Esophagus muscularis mucosa (tissue), 4 donors: ENCODE measurements at regions not wholly inside any gene's neighbourhood (a gene's known extent, or its start where the extent isn't known, plus 50 kb on each side); places are given as distances from the start of the nearest gene placed in this dataset.

Experiments used
- DNase-seq: peaks from one replicate; pipeline ENCODE4 v3.0.0-alpha.2; 2017; ENCODE audit errors: extremely low spot score
- H3K27ac ChIP-seq, 4 donors: fragments of 200-600 bp; sonication (generic); replicated peaks in 1 of 4; 1 replicate in 3 of 4; 2 replicates in 1 of 4; pipeline ENCODE4 v1.5.1; 2016 to 2019; ENCODE audit warnings: mild to moderate bottlenecking in 1 of 4
- H3K27me3 ChIP-seq, 4 donors: fragments of 200-600 bp; sonication (generic); one replicate each; pipeline versions ENCODE4 v1.5.1 to v1.6.0; 2016 to 2019
- H3K36me3 ChIP-seq, 4 donors: fragments of 200-600 bp; sonication (generic); one replicate each; pipeline ENCODE4 v1.5.1; 2016 to 2019
- H3K4me1 ChIP-seq, 4 donors: fragments of 200-600 bp; sonication (generic); one replicate each; pipeline ENCODE4 v1.5.1; 2016 to 2019
- H3K4me3 ChIP-seq, 4 donors: fragments of 200-600 bp; sonication (generic); 1 replicate in 2 of 4; 2 replicates in 2 of 4; pipeline ENCODE4 v1.5.1; 2016 to 2019; ENCODE audit warnings: mild to moderate bottlenecking in 4 of 4, moderate library complexity in 1 of 4
- H3K9me3 ChIP-seq, 4 donors: fragments of 200-600 bp; sonication (generic); 1 replicate in 3 of 4; 2 replicates in 1 of 4; pipeline ENCODE4 v1.5.1; 2016 to 2019
- EP300 ChIP-seq: sonication (generic); formaldehyde crosslinking; IDR thresholded peaks from one replicate; pipeline ENCODE4 v1.6.1; 2017; ENCODE audit warnings: antibody characterized with exemption
- POLR2A ChIP-seq: fragments of 450-650 bp; IDR thresholded peaks from one replicate; pipeline ENCODE4 v1.6.1; 2017; ENCODE audit warnings: antibody characterized with exemption, moderate library complexity, mild to moderate bottlenecking, low read depth
- POLR2AphosphoS5 ChIP-seq, 2 donors: sonication (generic); formaldehyde crosslinking; IDR thresholded peaks; one replicate each; pipeline ENCODE4 v1.6.1; 2017; ENCODE audit warnings: antibody characterized with exemption in 2 of 2
- WGBS: methylation state at CpG from one replicate; pipeline ENCODE4 v1.1.5; 2018; 5-methylcytosine and 5-hydroxymethylcytosine counted together
- intact Hi-C: fragments of 100-400 bp; cut with DNase I; formaldehyde crosslinking; loops from one replicate; pipeline ENCODE4 v1.15.1; 2023
- TF ChIP-seq, protein P1 (sequence below), 3 experiments: fragments of 200-600 bp in 2 of 3; fragments of 450-650 bp in 1 of 3; sonication (generic) in 2 of 3; IDR thresholded peaks; one replicate each; pipeline ENCODE4 v1.5.1; 2017 to 2019; ENCODE audit warnings: antibody characterized with exemption in 3 of 3, mild to moderate bottlenecking in 2 of 3, moderate library complexity in 1 of 3

- WGBS: 61% methylated on average over 11 of the region's 13 CpGs
- Histone ChIP-seq H3K27me3 (peaks cover 0 to 49% (median 0%) of the 10 kb centered on the region in 4 donors), H3K4me1 (no peaks in the 10 kb centered on the region), H3K27ac (no peak overlapping the region), H3K9me3 (peaks cover 0 to 1% (median under 1%) of the 10 kb centered on the region in 4 donors), H3K36me3 (no peaks in the 10 kb centered on the region), H3K4me3 (no peak overlapping the region)
- no peak for DNase-seq
- TF ChIP-seq, protein P1, sequence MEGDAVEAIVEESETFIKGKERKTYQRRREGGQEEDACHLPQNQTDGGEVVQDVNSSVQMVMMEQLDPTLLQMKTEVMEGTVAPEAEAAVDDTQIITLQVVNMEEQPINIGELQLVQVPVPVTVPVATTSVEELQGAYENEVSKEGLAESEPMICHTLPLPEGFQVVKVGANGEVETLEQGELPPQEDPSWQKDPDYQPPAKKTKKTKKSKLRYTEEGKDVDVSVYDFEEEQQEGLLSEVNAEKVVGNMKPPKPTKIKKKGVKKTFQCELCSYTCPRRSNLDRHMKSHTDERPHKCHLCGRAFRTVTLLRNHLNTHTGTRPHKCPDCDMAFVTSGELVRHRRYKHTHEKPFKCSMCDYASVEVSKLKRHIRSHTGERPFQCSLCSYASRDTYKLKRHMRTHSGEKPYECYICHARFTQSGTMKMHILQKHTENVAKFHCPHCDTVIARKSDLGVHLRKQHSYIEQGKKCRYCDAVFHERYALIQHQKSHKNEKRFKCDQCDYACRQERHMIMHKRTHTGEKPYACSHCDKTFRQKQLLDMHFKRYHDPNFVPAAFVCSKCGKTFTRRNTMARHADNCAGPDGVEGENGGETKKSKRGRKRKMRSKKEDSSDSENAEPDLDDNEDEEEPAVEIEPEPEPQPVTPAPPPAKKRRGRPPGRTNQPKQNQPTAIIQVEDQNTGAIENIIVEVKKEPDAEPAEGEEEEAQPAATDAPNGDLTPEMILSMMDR (IDR thresholded peaks at IDR 0.05): no peak
- TF ChIP-seq EP300: no peak
- no peak for TF ChIP-seq POLR2AphosphoS5 (IDR thresholded peaks at IDR 0.05)
- no peak for TF ChIP-seq POLR2A
- intact Hi-C loops: no loop called here
Observed at GRCh38 chr22:48318575-48319320, 1508.9 kb downstream of the BRD1 start.

- H3K27ac ChIP-seq: no peak overlapping the region
- WGBS: 81% methylated on average over 6 of the region's 6 CpGs
- peaks cover 0 to 47% (median 0%) of the 10 kb centered on the region in 4 donors for H3K27me3 ChIP-seq
- no peak overlapping the region for H3K4me3 ChIP-seq
- no peaks in the 10 kb centered on the region for H3K9me3 ChIP-seq
- H3K36me3 ChIP-seq: no peaks in the 10 kb centered on the region
- DNase-seq: no peak
- intact Hi-C loops: no loop called here
- H3K4me1 ChIP-seq: no peaks in the 10 kb centered on the region
- TF ChIP-seq, protein P1 (IDR thresholded peaks at IDR 0.05): no peak
- no peak for TF ChIP-seq POLR2AphosphoS5 (IDR thresholded peaks at IDR 0.05)
- no peak for TF ChIP-seq EP300
- TF ChIP-seq POLR2A: no peak
Observed at GRCh38 chr22:48318173-48318572, 1509.5 kb downstream of the BRD1 start.

DNA sequence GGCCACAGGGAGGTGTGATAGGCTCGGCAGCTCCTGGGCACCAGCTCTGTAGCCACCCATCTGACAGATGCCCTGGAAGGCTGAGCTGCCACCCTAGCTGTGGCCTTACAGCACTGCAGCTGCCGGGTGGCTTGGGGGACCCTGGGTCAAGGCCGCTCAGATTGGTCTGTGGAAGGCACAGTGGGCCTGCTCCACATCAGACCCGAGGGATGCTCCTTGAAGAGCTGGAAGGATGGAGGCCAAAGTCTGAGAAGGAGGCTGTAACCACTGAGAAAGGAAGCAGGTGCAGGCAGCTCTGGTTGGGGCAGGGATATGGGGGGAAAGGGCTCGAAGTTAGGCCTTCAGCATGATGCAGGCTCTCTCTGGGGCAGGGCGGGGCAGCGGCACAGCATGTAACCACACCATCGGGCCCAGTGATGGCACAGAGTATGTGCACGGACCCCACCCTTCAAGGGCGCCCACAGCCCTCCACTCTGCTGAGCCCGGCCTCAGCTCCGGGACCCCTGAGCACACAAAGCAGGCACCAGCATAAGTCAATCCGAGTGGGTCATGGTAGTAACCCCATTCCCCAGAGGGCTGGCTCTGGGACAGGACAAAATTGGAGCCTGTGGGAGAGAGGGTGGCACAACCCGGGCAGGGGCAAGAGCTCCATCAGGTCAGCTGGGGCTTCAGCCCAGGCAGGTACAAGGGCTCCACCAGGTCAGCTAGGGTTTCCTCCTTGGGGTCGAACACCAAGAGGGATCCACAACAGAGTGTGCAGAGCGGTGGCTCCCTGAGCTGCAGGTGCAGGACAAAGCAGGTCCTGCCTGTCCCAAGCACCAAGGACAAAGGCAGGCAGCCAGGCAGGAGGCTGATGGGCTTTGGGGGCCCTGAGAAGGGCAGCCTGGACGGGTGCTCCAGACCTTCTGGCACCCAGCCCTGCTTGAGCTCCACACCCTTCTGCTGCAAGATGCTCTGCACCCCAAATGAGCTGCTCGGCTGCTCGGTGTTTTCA is 1511.1 kb downstream of the BRD1 start:
- H3K27ac ChIP-seq: no peak overlapping the region
- H3K27me3 ChIP-seq: peaks cover 0 to 54% (median 0%) of the 10 kb centered on the region in 4 donors
- no peak for DNase-seq
- peaks cover 0 to 14% (median 7%) of the 10 kb centered on the region in 4 donors for H3K9me3 ChIP-seq
- no peaks in the 10 kb centered on the region for H3K36me3 ChIP-seq
- no peak overlapping the region for H3K4me3 ChIP-seq
- TF ChIP-seq EP300 (no peak), POLR2AphosphoS5 (IDR thresholded peaks at IDR 0.05) (no peak), POLR2A (no peak)
- TF ChIP-seq, protein P1 (IDR thresholded peaks at IDR 0.05): no peak
- intact Hi-C loops: no loop called here
- 80% methylated on average over 7 of the region's 19 CpGs for WGBS
- H3K4me1 ChIP-seq: no peaks in the 10 kb centered on the region

- peaks cover 0 to 23% (median 10%) of the 10 kb centered on the region in 4 donors for H3K9me3 ChIP-seq
- H3K4me1 ChIP-seq: no peaks in the 10 kb centered on the region
- 89% methylated on average over 23 of the region's 23 CpGs for WGBS
- H3K36me3 ChIP-seq: no peaks in the 10 kb centered on the region
- no peak for DNase-seq
- intact Hi-C loops: no loop called here
- H3K4me3 ChIP-seq: no peak overlapping the region
- H3K27me3 ChIP-seq: peaks cover 0 to 53% (median 0%) of the 10 kb centered on the region in 4 donors
- TF ChIP-seq POLR2A (no peak), EP300 (no peak), POLR2AphosphoS5 (IDR thresholded peaks at IDR 0.05) (no peak)
- TF ChIP-seq, protein P1 (IDR thresholded peaks at IDR 0.05): no peak
- no peak overlapping the region for H3K27ac ChIP-seq
Observed at GRCh38 chr22:48315439-48316256, 1512.0 kb downstream of the BRD1 start.
